Endothelial cell of umbilical vein (primary cell): ENCODE measurements at regions not wholly inside any gene's neighbourhood (a gene's known extent, or its start where the extent isn't known, plus 50 kb on each side); places are given as distances from the start of the nearest gene placed in this dataset.

Experiments used
- BruUV-seq: library from RNA; stranded (reverse); fragments of 400-500 nt; replicated peaks from 2 replicates; lab custom pipeline; 2021; lab: Mats Ljungman, UMichigan
- CTCF ChIA-PET: fragments of 300-600, 350-600 bp; sonication (Branson Sonifier 250); formaldehyde crosslinking; loops from one replicate; lab custom pipeline; 2021; ENCODE audit warnings: antibody characterized with exemption, inconsistent platforms; lab: Charles Lee
- POLR2A ChIA-PET: fragments of 300-600, 350-600 bp; sonication (Branson Sonifier 250); formaldehyde crosslinking; loops from one replicate; lab custom pipeline; 2021; ENCODE audit warnings: antibody characterized with exemption, inconsistent platforms; lab: Charles Lee
- DNase-seq: peaks from one replicate; pipeline ENCODE4 v3.0.0-alpha.2; 2011; ENCODE audit warnings: low read depth, low spot score
- FAIRE-seq: peaks from 2 replicates; lab custom pipeline; 2011; peaks lifted over from hg19 to GRCh38; lab: Jason Lieb, UNC
- H2AFZ ChIP-seq: 2 replicates; pipeline ENCODE4 v1.6.0; 2012; ENCODE audit warnings: low read depth, low read length, control low read depth, inconsistent platforms
- H3K27ac ChIP-seq: 2 replicates; pipeline ENCODE4 v1.5.1; 2011; ENCODE audit warnings: low read depth, mild to moderate bottlenecking, control low read depth, low read length, moderate library complexity; ENCODE audit not compliant: insufficient read depth
- H3K27me3 ChIP-seq, 2 experiments: 2 replicates each; pipeline versions ENCODE4 v1.6.0 to v1.6.1; 2011; ENCODE audit warnings: low read length in 2 of 2, mixed read lengths in 1 of 2; ENCODE audit not compliant: control insufficient read depth in 2 of 2, insufficient read depth in 2 of 2
- H3K36me3 ChIP-seq, 2 experiments: 2 replicates in 1 of 2; 3 replicates in 1 of 2; pipeline ENCODE4 v1.5.1; 2011; ENCODE audit warnings: low read length in 2 of 2, mild to moderate bottlenecking in 1 of 2, moderate library complexity in 1 of 2; ENCODE audit not compliant: control insufficient read depth in 2 of 2, insufficient read depth in 2 of 2; ENCODE audit errors: extremely low read depth in 1 of 2
- H3K4me1 ChIP-seq: 3 replicates; pipeline ENCODE4 v1.5.1; 2011; ENCODE audit warnings: mild to moderate bottlenecking, low read length; ENCODE audit not compliant: control insufficient read depth, insufficient read depth; ENCODE audit errors: extremely low read depth
- H3K4me2 ChIP-seq: 2 replicates; pipeline ENCODE4 v1.6.1; 2011; ENCODE audit warnings: low read length, control low read depth, mixed read lengths; ENCODE audit not compliant: insufficient read depth
- H3K4me3 ChIP-seq, 3 experiments: fragments of 200-600 bp in 1 of 3; sonication (generic), shearing (Covaris generic) in 1 of 3; replicated peaks in 1 of 3; 2 replicates each; pipeline ENCODE4 v1.5.1; 2011 to 2016; ENCODE audit warnings: control low read depth in 3 of 3, low read length in 3 of 3, mild to moderate bottlenecking in 2 of 3, inconsistent platforms in 1 of 3, low read depth in 1 of 3, moderate library complexity in 1 of 3; ENCODE audit not compliant: insufficient read depth in 1 of 3
- H3K79me2 ChIP-seq: 2 replicates; pipeline ENCODE4 v1.6.0; 2012; ENCODE audit warnings: low read length, inconsistent platforms; ENCODE audit not compliant: control insufficient read depth, insufficient read depth
- H3K9ac ChIP-seq: replicated peaks from 2 replicates; pipeline ENCODE3; 2011; ENCODE audit warnings: low read length, control low read depth; ENCODE audit not compliant: insufficient read depth; ENCODE audit errors: extremely low read depth
- H3K9me1 ChIP-seq: replicated peaks from 3 replicates; pipeline ENCODE4 v1.6.0; 2011; ENCODE audit warnings: mild to moderate bottlenecking, low read length; ENCODE audit not compliant: control insufficient read depth, insufficient read depth; ENCODE audit errors: extremely low read depth
- H3K9me3 ChIP-seq: replicated peaks from 2 replicates; pipeline ENCODE4 v1.5.1; 2012; ENCODE audit warnings: low read length, inconsistent platforms; ENCODE audit not compliant: control insufficient read depth, insufficient read depth
- H4K20me1 ChIP-seq: replicated peaks from 2 replicates; pipeline ENCODE3; 2011; ENCODE audit warnings: mild to moderate bottlenecking, low read length; ENCODE audit not compliant: control insufficient read depth, insufficient read depth; ENCODE audit errors: extremely low read depth
- EZH2 ChIP-seq: IDR thresholded peaks from 2 replicates; pipeline ENCODE4 v1.6.1; 2012; ENCODE audit warnings: borderline replicate concordance, low read depth, mild to moderate bottlenecking, moderate library complexity, low read length, inconsistent platforms; ENCODE audit not compliant: severe bottlenecking
- FOS ChIP-seq: IDR thresholded peaks from 2 replicates; pipeline ENCODE4 v1.6.1; 2011; ENCODE audit warnings: mild to moderate bottlenecking, low read length, moderate library complexity, borderline replicate concordance; ENCODE audit not compliant: insufficient read depth
- GATA2 ChIP-seq: IDR thresholded peaks from 2 replicates; pipeline ENCODE4 v1.7.0; 2011; ENCODE audit warnings: low read depth, mild to moderate bottlenecking, moderate library complexity, mixed read lengths, low read length; ENCODE audit not compliant: insufficient read length, insufficient read depth
- JUN ChIP-seq: IDR thresholded peaks from 2 replicates; pipeline ENCODE4 v1.6.1; 2011; ENCODE audit warnings: borderline replicate concordance, low read depth; ENCODE audit not compliant: insufficient read length, insufficient read depth
- MYC ChIP-seq: IDR thresholded peaks from one replicate; pipeline ENCODE4 v1.6.1; 2011; ENCODE audit warnings: mild to moderate bottlenecking, low read depth, low read length
- POLR2A ChIP-seq: IDR thresholded peaks from 2 replicates; pipeline ENCODE4 v1.6.1; 2012; ENCODE audit warnings: low read depth, mild to moderate bottlenecking, control low read depth, low read length
- POLR2AphosphoS5 ChIP-seq: IDR thresholded peaks from 2 replicates; pipeline ENCODE4 v1.6.1; 2012; ENCODE audit warnings: low read depth, mild to moderate bottlenecking, control low read depth, low read length, moderate library complexity; ENCODE audit not compliant: insufficient read depth
- dilution Hi-C: fragments of 300-500 bp; cut with MboI; formaldehyde crosslinking; loops from one replicate; pipeline ENCODE4 v1.15.0; 2019; ENCODE audit warnings: low sequenced_read_pairs; ENCODE audit not compliant: extremely low pct_ligation_motif_present
- intact Hi-C: fragments of 100-400 bp; cut with micrococcal nuclease; formaldehyde crosslinking; loops from one replicate; pipeline ENCODE4 v1.10.0; 2022
- TF ChIP-seq, protein P1 (sequence below): IDR thresholded peaks from 2 replicates; pipeline ENCODE4 v1.6.1; 2011; ENCODE audit not compliant: insufficient read depth, insufficient read length
- TF ChIP-seq, protein P2 (sequence below), 2 donors: IDR thresholded peaks; 1 replicate in 1 of 2; 2 replicates in 1 of 2; pipeline ENCODE4 v1.5.1; 2011; ENCODE audit warnings: low read length in 2 of 2, mild to moderate bottlenecking in 2 of 2, moderate library complexity in 2 of 2, control low read depth in 1 of 2, inconsistent platforms in 1 of 2, low read depth in 1 of 2; ENCODE audit not compliant: insufficient read depth in 1 of 2; ENCODE audit errors: extremely low read depth in 1 of 2

DNA sequence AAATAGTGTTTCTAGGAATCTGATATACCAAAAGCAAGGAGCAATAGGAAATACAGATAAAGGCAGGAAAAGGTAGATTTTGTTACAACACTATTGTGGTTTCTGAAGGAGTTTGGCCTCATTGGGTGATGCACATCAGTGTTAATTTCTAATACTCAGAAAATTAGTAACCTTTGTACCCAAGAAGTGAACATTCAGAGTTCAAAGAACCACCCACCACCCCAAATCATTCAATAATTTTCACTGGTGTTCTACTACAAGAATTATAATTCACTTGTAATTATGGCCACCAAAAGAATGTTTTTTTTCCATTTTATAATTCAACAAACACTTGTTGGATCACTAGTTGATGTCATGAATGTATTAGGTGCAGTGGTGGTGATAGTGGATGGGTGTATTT, 183.3 kb downstream of the UBE2E3 start:
- intact Hi-C loops: loop anchor here (10.0 kb wide), 1 partner anchor 229 kb away; no protein-coding TSS in a partner anchor
- Histone ChIP-seq H3K36me3 (no peaks in the 10 kb centered on the region), H3K9me3 (no peaks in the 10 kb centered on the region), H3K4me2 (no peak overlapping the region), H3K9me1 (no peaks in the 10 kb centered on the region), H2AFZ (no peak overlapping the region), H3K79me2 (no peaks in the 10 kb centered on the region), H3K27me3 (no peaks in the 10 kb centered on the region), H3K4me3 (no peak overlapping the region), H3K27ac (no peak overlapping the region), H4K20me1 (no peaks in the 10 kb centered on the region), H3K9ac (no peak overlapping the region), H3K4me1 (no peaks in the 10 kb centered on the region)
- TF ChIP-seq POLR2AphosphoS5: no peak
- TF ChIP-seq, protein P1, sequence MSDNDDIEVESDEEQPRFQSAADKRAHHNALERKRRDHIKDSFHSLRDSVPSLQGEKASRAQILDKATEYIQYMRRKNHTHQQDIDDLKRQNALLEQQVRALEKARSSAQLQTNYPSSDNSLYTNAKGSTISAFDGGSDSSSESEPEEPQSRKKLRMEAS: no peak
- TF ChIP-seq GATA2: no peak
- TF ChIP-seq POLR2A: no peak
- no peak for TF ChIP-seq EZH2
- no peak for TF ChIP-seq MYC
- no peak for TF ChIP-seq FOS
- TF ChIP-seq JUN: no peak
- TF ChIP-seq, protein P2, sequence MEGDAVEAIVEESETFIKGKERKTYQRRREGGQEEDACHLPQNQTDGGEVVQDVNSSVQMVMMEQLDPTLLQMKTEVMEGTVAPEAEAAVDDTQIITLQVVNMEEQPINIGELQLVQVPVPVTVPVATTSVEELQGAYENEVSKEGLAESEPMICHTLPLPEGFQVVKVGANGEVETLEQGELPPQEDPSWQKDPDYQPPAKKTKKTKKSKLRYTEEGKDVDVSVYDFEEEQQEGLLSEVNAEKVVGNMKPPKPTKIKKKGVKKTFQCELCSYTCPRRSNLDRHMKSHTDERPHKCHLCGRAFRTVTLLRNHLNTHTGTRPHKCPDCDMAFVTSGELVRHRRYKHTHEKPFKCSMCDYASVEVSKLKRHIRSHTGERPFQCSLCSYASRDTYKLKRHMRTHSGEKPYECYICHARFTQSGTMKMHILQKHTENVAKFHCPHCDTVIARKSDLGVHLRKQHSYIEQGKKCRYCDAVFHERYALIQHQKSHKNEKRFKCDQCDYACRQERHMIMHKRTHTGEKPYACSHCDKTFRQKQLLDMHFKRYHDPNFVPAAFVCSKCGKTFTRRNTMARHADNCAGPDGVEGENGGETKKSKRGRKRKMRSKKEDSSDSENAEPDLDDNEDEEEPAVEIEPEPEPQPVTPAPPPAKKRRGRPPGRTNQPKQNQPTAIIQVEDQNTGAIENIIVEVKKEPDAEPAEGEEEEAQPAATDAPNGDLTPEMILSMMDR (IDR thresholded peaks at IDR 0.05; ENCODE audit: extremely low read depth in 1 of 2, insufficient read depth in 1 of 2, low read depth in 1 of 2, low read length in 2 of 2): no peak
- CTCF ChIA-PET: no interaction called here
- BruUV-seq: no TSS peak
- dilution Hi-C loops: no loop called here
- POLR2A ChIA-PET: no interaction called here
- DNase-seq: no peak
- no peak for FAIRE-seq
